Adipose tissue (tissue), 3 donors: ENCODE measurements at regions not wholly inside any gene's neighbourhood (a gene's known extent, or its start where the extent isn't known, plus 50 kb on each side); places are given as distances from the start of the nearest gene placed in this dataset.
"Not testable (repeated sequence)": the region's sequence is repeated elsewhere in the genome, so short reads cannot be mapped to it uniquely, and the experiment has no call there.

ENCODE experiments used
- H3K27ac ChIP-seq: one replicate; pipeline ENCODE4 v1.5.1; 2013; ENCODE audit warnings: low read depth, low read length
- WGBS, 3 donors: extraction: QIAGEN DNeasy Blood & Tissue Kit; methylation state at CpG; one replicate each; pipeline ENCODE4 v1.1.7; 2013; 5-methylcytosine and 5-hydroxymethylcytosine counted together
- donor health status: healthy with polysubstance abuse.
- donor health status: Bipolar disorder and iron deficiency.
- donor health status: healthy.

DNA sequence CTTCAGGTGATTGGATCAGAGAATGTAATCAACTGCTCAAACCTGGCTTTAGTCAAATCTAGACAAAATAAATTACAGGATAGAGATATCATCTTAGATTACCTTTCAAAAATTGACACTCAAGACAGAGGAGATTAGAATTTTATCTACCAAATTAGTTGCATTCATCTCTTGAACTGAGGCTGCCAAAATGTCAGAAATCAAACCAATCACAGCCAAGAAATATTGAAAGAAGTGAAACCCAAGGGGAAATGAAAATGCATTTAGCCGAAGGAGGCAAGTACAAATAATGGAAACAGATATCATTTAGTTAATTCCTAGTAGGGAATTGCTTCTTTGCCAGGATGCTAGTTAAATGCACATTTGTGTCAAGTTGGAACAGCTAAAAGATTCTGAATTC lies 261.1 kb upstream of the PDZRN3 start:
- 44 to 76% (median 51%) methylated on average over 1 of the region's 1 CpG for WGBS, 3 donors
- H3K27ac ChIP-seq: no peak overlapping the region

DNA sequence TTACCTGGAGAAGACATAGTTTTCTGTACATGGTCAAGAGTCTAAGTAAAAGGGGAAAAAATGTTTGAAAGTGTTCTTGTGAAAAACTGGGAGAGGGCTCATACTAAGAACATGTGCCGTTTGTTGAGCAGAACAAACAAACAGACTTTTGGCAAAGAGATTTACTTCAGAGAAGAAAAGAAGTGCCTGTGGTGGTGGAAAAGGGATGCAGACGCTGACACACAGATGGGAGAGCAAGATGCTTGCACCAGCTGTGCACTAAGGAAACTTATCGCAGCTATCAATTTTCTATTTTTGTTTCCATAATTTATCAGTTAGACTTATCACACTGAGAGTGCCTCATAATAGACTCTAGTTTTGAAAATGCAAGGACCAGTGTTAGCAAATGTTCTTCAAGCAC lies 259.6 kb upstream of the PDZRN3 start:
- 49 to 75% (median 72%) methylated on average over 3 of the region's 3 CpGs for WGBS, 3 donors
- no peak overlapping the region for H3K27ac ChIP-seq

DNA sequence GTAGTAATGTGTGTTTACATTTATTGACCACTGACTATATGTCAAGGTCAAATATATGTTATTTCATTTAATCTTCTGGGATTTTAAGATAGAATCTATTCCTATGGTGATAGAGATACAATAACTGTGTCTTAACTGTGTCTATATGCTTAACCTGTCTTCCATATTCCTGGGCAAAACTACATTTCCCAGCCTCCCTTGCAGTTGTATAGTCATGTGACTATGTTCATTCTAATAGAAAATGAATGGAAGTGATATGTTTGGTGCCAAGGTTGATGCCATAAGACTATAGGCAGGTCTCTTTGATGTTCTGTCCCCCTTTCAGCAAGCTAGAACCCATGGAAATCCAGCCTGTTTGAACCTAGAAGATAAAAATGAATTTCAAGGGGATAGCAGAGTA lies 258.8 kb upstream of the PDZRN3 start:
- H3K27ac ChIP-seq: no peak overlapping the region

DNA sequence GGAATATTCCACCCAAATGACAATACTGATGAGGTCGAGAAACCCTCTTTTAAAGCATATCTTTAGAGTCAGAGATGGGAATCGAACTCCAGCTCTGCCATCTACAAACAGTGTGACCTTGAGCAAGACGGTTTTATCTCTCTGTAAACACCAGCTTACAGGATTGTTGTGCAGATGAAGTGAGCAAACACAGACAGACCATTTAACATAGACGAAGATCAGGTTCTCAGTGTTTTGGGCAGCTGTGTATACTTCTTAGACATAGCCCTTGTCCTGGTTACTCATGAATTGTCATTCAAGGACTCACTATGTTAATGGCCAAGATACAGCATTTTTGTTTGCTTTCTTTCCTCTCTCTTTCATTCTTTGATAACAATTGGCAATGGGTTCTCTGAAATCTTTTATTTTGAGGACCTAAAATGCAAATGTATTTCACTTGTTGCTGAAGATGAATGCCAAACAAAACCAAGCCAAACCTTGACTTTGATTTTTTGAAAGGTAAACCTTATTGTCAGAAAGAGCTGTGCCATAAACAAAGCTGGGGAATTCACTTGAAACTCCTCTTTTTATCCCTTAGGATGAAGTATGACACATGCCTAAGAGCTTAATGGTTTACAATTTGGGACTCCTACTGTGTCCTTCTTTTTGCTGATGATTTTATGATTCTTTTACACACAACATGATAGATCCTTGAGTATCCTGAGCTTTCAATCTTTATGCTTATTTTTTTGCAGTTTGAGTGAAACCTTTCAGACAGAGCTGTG lies 250.0 kb upstream of the PDZRN3 start:
- WGBS, 3 donors: 32 to 67% (median 64%) methylated on average over 4 of the region's 4 CpGs
- H3K27ac ChIP-seq: no peak overlapping the region

DNA sequence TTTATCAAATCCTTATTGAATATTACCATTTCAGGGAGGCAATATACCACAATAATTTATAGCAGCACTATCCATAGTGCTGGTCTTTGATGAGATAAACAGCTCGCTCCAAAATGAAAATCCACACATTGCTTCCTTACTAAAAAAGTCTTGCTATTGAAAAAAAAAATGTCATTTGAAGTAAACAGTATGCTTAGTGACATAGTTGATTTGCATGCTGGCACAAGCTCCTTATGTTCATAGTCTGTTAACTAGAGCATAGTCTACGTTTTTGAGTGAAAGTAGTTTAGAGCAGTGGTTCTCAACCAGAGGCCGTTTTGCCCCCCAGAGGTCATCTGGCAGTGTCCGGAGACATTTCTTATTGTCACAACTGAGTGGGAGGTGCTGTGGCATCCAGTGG lies 249.4 kb upstream of the PDZRN3 start:
- 59 to 68% (median 68%) methylated on average over 4 of the region's 4 CpGs for WGBS, 3 donors
- H3K27ac ChIP-seq: no peak overlapping the region

DNA sequence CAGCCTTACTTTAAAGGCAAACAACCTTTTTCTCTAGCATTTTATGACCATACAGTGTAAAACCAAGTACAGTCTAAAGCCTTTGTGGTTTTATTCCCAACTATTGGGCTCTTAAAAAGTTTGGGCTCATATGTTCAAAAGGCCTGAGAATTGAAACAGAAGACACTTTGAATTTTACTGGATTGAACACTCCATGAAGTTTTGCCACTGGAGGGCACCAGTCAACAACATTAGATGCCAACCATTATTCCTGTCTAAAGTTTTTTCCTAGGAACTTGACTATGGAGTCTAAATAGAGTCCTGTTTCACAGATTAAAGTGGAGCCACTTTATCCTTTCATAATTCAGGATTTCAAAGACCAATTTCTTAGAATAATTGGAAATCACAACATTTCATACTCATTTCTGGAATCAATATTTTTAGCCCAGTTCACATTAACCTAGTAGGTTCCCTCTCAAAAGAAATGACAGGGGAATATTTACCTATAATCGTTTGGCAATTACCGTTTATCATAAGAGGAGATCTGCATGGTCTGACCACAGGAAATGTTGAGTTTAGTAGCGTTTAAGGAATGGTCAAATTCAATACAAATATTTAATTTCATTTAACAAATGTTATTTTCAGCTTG lies 244.1 kb upstream of the PDZRN3 start:
- WGBS, 3 donors: 26 to 69% (median 69%) methylated on average over 3 of the region's 3 CpGs
- H3K27ac ChIP-seq: no peak overlapping the region

DNA sequence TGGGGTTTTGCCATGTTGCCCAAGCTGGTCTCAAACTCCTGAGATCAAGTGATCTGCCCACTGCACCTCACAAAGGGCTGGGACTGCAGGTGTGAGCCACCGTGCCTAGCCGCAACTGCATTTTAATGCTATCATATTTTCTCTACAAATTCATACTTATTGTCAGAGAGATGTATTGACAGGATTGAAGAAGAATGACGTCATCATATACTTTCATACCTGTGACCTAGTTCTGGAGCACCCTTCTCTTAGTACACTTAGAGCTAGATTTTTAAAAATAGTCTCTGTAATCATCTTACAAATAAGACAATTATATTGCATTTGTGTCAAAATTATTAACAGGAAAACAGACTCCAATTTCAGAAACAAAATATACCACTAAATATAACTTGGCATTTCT lies 242.8 kb upstream of the PDZRN3 start:
- 83 to 90% (median 88%) methylated on average over 3 of the region's 3 CpGs for WGBS, 3 donors
- no peak overlapping the region for H3K27ac ChIP-seq

DNA sequence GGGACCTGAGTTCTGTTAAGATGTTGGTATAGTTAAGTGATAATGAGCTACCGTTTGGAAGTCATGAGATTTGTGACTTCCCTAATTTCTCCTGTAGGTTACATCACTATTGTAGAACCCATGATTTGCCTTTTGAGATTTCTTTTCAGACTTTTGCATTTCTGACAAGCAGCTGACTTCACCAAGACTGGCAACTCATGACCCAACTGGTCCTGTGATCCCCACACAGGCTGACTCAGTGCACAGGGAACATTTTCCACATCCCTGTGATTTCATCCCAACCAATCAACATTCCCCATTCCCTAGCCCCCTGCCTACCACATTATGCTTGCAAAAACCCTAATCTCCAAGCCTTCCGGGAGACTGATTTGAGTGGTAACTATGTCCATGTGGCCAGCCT lies 242.1 kb upstream of the PDZRN3 start:
- 73 to 88% (median 86%) methylated on average over 2 of the region's 2 CpGs for WGBS, 3 donors
- no peak overlapping the region for H3K27ac ChIP-seq

DNA sequence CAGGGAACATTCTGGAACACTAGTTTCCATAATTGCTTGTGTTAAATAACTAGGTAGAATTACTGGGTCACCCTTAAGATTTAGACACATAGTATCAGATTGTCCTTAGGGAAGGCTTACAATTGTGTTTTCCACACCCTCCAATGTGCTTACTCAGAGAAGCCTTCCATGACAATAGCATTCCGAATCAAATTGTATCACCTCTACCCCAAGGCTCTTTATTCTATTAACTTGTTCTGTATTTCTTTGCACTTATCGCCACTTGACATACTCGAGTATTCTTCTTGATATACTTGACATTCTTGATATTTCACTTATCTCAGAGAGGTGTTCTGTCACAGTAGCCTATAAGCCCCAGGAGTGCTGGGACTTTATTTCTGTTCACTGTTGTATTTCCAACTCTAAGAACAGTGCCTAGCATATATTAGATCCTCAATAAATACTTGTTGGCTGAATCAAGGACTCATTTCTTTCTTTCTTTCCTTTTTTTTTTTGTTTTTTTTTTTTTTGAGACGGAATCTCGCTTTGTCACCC lies 238.9 kb upstream of the PDZRN3 start:
- no peak overlapping the region for H3K27ac ChIP-seq
- 88 to 94% (median 91%) methylated on average over 5 of the region's 5 CpGs for WGBS, 3 donors

DNA sequence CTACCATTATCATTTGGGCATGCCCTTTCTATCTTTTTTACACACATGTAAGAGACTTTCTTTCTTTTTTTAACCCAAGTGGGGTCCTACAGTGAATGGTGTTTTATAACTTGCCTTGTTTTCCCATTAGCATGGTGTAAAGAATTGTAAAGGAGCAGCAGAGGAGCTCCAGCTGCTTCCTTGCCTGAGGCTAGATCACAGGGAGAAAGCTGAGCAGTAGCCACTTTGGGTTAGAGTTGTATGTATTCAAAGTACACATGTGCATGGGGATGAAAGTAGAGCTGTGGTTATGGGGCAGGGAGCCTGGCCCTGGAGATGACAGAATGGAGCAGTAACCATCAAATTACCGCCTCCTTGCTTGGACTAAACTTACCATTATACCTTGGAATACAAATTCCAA lies 231.1 kb upstream of the PDZRN3 start:
- 91 to 100% (median 96%) methylated on average over 1 of the region's 1 CpG for WGBS, 3 donors
- no peak overlapping the region for H3K27ac ChIP-seq

DNA sequence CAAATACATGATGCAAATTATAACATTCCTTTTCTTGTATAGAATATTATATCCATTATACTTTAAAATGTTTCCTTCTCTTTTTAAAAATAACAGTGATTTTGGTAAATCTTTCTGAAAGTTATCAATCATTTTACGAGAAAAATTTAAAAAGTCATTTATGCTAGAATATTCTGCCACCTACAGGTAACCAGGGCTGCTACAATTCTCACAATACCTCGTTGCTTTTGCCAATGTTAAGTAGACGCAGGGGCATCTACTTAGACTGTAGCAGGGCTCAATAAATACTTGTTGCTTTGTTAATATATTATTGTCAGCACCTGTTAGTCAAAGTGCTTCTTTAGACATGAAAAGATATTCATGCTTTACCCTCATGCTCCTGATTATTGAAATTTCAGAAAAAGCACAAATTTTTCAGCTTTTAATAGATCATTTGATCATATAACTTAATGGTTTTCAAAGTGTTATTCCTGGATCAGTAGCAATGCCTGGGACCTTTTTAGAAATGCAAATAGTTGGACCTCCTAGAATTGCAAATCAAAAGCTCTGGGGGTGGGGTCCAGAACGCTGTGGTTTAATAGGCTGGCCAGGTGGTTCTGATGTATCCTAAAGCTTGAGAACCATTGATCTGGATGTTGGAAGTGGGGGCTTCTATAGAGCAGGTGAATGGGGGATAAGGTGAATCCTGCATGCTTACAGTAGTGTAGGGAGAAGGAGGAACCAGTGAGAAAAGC lies 223.6 kb upstream of the PDZRN3 start:
- 12 to 18% (median 16%) methylated on average over 4 of the region's 4 CpGs for WGBS, 3 donors
- no peak overlapping the region for H3K27ac ChIP-seq

DNA sequence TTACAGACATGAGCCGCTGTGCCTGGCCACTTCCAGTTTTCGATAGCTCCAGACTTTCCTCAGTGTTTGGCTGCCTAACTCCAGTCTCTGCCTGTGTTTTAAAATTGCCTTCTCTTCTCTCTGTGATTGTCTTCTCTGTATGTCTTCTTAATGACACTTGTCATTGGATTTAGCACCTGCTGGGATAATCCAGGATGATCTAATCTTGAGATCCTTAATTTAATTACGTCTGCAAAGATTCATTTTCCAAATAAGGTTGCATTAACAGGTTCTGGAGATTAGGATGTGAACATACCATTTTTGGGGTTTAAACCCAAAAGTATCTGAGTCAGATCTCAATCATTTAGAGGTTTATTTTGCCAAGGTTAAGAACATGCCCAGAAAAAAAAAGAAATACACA lies 222.2 kb upstream of the PDZRN3 start:
- no peak overlapping the region for H3K27ac ChIP-seq
- WGBS, 3 donors: 86 to 95% (median 91%) methylated on average over 3 of the region's 3 CpGs

DNA sequence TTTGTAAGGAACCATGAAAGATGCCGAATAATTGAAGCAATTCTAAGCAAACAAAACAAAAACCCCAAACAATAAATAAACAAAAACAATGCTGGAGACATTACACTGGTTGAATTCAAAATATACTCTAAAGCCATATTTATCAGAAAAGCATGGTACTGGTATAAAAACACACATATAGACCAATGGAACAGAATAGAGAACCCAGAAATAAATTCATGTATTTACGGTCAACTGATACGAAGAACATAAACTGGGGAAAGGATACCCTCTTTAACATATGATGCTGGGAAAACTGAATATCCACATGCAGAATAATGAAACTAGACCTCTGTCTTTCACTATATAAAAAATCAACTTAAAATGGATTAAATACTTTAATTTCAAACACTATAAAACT lies 214.3 kb upstream of the PDZRN3 start:
- 90 to 96% (median 94%) methylated on average over 3 of the region's 3 CpGs for WGBS, 3 donors
- no peak overlapping the region for H3K27ac ChIP-seq

DNA sequence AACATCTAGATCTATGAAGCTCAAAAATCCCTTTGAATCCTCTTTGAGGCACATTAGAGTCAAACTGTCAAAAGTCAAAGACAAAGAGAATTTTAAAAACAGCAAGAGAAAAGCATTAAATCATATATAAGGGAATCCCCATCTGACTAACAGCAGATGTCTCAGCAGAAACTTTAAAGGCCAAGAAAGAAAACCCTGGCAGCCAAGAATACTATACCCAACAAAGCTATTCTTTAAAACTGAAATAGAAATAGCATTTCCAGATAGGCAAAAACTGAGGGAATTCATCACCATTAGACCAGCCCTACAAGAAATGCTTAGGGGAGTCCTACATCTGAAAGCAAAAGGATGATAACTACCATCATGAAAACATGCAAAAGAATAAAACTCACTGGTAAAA lies 211.2 kb upstream of the PDZRN3 start:
- H3K27ac ChIP-seq: no peak overlapping the region

DNA sequence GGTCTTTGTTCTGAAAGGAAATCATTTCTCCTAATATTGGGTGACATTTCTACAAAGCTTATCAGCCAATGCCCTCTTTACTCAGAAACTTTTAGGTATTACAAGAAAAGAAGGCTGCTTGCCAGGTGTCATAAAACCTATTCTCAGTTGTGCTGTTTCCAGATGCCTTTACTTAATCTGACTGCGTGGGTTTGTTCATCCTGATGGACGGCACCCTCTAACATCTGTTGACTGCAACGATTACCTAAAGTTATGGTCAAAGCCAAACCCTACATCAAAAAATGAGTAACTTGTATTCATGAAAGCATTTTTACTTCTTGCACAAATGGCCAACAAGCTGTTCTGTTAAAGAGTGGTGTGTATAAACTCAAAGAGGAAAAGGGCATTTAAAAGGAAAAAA lies 207.7 kb upstream of the PDZRN3 start:
- H3K27ac ChIP-seq: no peak overlapping the region
- WGBS, 3 donors: 63 to 68% (median 66%) methylated on average over 3 of the region's 3 CpGs

DNA sequence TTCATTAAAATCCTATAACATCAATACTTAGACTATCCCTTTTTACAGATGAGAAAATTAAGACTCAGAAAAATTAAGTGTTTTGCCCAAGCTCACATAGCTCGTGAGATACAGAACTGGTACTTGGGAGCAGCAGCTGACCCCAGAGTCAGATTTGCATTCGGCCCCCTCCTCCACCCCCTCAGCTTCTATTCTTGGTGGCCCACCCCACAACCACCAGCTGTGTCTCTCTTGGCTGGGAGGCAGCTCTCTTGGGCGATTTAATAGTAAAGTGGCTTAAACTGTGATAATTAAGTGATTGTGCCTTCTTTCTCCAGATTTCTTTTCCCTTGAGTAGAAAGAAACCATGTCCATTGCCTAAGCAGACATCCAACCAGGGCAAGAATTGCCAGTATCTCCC lies 203.6 kb upstream of the PDZRN3 start:
- H3K27ac ChIP-seq: no peak overlapping the region
- 60 to 73% (median 71%) methylated on average over 3 of the region's 3 CpGs for WGBS, 3 donors

DNA sequence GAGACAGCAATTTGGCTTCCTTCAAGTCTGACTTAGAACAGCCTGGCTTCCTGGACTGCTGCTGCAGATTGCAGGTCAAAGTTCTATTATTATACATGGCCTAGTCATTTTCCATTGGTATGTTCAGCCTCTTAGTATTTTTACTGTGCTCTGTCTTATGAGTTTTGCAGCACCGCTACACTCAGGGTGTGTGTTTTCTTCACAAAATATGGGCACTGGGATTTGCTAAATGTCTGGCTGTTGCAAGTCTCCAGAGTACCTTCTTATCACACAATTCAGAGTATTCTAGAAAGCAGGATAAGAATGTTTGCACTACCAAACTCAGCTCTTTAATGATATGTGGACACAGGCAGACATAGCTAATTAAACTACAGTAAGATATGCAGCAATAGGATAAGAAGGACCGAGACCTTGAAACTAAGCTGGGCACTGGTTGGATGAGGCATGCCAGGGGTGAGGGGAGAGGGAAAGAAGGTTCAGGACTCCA lies 203.0 kb upstream of the PDZRN3 start:
- no peak overlapping the region for H3K27ac ChIP-seq
- 31 to 63% (median 56%) methylated on average over 2 of the region's 2 CpGs for WGBS, 3 donors

DNA sequence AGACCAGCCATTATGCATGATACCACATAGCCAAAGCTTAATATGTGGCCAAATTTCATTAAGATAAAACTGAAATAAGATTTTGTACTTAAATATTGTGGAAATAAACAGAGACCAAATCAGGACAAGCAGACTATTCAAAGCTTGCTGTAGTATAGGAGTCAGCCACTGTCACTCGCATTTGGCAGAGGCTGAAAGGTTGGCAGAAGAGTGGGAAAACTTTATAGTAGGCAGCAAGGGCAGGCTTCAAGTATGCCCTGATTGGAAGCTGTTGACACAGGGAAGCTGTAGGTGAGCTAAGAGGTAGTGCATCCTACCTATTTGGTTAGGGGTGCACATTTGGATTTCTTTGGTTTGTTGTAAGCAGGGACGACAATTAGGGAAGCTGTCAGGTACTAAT lies 202.5 kb upstream of the PDZRN3 start:
- 59 to 75% (median 60%) methylated on average over 2 of the region's 2 CpGs for WGBS, 3 donors
- H3K27ac ChIP-seq: no peak overlapping the region

DNA sequence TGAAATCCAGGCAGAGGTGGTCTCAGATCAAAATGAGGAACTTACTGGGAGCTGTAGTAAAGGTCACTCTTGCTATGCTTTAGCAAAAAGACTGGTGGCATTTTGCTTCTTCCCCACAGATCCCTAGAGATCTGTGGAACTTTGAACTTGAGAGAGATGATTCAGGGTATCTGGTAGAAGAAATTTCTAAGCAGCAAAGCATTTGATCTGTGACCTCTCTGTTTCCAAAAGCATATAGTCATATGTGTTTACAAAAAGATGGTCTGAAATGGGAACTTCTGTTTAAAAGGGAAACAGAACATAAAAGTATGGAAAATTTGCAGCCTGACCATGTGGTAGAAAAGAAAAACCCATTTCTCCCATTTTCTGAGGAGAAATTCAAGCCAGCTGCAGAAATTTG lies 196.2 kb upstream of the PDZRN3 start:
- not testable (repeated sequence) for H3K27ac ChIP-seq
